HG03066 (cell line): ENCODE measurements at regions not wholly inside any gene's neighbourhood (a gene's known extent, or its start where the extent isn't known, plus 50 kb on each side); places are given as distances from the start of the nearest gene placed in this dataset.
"Not testable (repeated sequence)": the region's sequence is repeated elsewhere in the genome, so short reads cannot be mapped to it uniquely, and the experiment has no call there.

Experiments
- ATAC-seq: cut with Tn5 transposase; IDR thresholded peaks from one replicate; pipeline ENCODE4 v1.9.1; 2021; ENCODE audit warnings: low read depth; ENCODE audit not compliant: unreplicated experiment

- ATAC-seq, result no peak
Observed at GRCh38 chr6:76587271-76587670, 514.8 kb upstream of the IMPG1 start.

GRCh38 chr6:76584121-76584520 lies 511.7 kb upstream of the IMPG1 start:
- ATAC-seq, result no peak

DNA sequence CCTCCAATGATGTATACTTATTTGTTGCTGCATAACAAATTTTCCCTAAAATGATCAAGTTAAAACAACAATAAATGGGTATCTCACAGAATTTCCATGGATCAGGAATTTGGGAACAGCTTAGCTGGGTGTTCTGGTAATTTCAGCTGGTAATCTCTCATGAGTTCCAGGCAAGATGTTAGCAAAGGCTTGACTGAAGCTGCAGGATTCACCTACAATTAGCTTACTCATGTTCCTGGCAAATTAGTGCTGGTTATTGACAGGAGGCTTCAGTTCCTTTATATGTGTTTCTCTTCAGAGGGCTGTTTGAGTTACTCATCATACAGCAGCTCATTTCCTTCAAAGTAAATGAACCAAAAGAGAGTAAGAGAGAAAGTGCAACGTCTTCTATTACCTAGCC lies 506.3 kb upstream of the IMPG1 start:
- ATAC-seq, result no peak

GRCh38 chr6:76574746-76575145 lies 502.3 kb upstream of the IMPG1 start:
- ATAC-seq, result no peak

- no peak for ATAC-seq
Observed at GRCh38 chr6:76565932-76566331, 493.5 kb upstream of the IMPG1 start.

DNA sequence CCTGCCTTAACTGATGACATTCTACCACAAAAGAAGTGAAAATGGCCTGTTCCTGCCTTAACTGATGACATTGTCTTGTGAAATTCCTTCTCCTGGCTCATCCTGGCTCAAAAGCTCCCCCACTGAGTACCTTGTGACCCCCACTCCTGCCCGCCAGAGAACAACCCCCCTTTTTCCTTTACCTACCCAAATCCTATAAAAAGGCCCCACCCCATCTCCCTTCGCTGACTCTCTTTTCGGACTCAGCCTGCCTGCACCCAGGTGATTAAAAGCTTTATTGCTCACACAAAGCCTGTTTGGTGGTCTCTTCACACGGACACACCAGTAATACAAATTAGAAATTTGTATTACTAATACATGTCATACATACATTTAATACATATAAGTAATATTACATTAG lies 489.9 kb upstream of the IMPG1 start:
- not testable (repeated sequence) for ATAC-seq

- not testable (repeated sequence) for ATAC-seq
Observed at GRCh38 chr6:76560851-76561755, 488.6 kb upstream of the IMPG1 start.

GRCh38 chr6:76553256-76553655 lies 480.8 kb upstream of the IMPG1 start:
- no peak for ATAC-seq

GRCh38 chr6:76552268-76552667 lies 479.8 kb upstream of the IMPG1 start:
- ATAC-seq, result no peak

GRCh38 chr6:76533661-76534060 lies 461.2 kb upstream of the IMPG1 start:
- ATAC-seq, result no peak

- no peak for ATAC-seq
Observed at GRCh38 chr6:76532647-76533046, 460.2 kb upstream of the IMPG1 start.

- no peak for ATAC-seq
Observed at GRCh38 chr6:76518443-76518842, 446.0 kb upstream of the IMPG1 start.

DNA sequence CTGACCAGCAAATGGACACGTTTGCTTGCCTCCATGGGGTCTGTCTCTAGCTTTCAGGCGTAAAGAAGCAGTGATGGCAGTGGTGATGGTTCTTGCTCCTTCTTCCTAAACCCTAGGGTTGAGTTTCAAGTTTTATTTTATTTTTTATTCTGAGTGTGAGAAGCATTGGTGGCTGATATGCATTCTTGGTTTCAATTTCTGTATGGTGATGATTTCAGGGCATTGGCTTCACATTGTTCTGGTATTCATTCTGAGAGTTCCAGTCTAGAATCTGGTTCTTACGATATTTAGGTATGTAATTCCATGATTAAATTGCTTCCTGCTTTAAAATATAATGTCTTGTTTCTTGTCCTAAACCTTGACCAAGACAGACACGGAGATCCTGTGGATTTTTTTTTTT lies 444.5 kb upstream of the IMPG1 start:
- no peak for ATAC-seq

DNA sequence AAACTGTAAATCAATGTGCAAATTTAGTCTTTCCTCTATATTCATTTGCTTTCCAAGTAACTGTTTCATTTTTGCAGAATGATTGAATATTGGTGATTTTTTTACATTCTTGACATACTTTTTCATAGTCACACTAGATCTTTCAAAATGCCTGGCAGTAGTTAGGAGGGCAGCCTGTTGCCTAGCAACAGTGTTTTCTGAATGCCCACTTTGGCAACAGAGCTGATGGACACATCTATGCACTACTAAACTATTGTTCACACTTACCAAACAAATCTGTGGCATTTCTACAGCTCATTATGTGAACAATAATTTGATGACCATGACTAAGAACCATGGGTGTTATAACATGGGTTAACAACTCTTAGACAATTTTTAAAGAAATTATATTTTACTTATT lies 438.0 kb upstream of the IMPG1 start:
- ATAC-seq, result no peak

GRCh38 chr6:76509397-76509796 lies 436.9 kb upstream of the IMPG1 start:
- ATAC-seq, result no peak

DNA sequence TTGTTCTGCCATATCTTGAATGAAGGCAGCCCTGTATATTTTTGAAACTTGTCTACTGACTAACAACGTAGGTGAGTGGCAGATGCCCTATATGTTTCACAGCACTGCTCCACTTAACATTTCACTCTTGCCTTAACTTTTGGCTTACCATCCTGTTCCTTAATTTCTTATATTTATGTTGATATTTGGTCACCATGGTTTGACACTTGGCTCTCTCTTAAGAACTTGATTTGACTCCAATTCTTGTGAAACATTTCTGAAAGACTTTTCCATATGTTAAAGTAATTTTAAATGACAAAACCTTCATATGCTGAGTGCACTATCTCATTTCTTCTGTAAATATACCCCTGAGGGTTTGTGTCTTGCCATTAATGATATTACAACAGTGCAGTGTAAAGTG lies 434.3 kb upstream of the IMPG1 start:
- ATAC-seq, result no peak

DNA sequence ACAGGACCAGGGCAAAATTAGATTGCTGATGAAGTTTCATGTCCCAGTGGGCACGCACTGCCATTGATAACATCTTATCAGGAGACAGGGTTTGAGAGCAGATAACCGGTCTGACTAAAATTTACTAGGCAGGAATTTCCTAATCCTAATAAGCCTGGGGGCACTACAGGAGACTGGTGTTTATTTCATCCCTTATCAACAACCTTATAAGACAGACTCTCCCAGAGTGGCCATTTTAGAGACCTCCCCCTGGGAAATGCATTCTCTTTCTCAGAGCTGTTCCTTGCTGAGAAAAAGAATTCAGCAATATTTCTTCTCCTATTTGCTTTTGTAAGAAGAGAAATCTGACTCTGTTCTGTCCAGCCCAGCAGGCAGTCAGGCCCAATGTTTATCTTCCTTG lies 423.4 kb upstream of the IMPG1 start:
- no peak for ATAC-seq

DNA sequence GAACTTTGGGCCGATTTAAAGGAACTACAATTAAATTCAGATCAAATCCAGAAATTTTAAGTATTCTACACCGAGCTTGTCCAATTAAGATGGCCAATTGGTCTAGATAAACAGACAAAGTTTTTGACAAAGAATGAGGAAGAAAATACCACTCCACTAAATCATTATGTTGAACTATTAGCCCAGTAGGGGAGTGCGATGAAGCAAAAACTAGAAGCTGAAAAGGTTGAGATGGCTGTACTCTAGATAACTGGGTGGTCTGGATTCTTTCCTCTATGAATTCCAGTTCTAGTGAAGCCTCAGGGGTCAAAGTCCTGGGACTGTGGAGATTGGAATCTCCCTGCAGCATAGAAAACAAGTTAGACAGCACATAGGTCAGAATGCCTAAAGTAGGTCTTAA lies 418.9 kb upstream of the IMPG1 start:
- not testable (repeated sequence) for ATAC-seq

GRCh38 chr6:76490456-76490855 lies 418.0 kb upstream of the IMPG1 start:
- ATAC-seq, result no peak

DNA sequence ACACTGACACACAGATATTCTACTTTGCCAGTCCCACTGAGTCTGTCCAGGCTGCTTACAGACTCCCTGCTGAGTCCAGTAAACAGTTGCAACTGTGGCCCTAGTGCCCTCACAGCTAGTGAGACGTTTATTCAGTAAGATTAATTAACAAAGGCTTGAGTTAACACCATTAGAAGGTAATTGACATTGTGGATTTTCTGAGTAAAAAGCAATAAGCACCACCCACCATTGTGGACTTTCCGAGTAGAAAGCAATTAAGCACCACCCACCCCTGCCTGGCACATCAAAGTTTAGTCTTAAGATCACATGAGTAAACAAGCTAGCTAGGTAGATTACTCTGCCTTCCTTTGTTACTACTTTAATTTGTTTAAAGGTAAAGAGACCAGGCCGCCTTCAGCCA lies 408.6 kb upstream of the IMPG1 start:
- ATAC-seq, result no peak

DNA sequence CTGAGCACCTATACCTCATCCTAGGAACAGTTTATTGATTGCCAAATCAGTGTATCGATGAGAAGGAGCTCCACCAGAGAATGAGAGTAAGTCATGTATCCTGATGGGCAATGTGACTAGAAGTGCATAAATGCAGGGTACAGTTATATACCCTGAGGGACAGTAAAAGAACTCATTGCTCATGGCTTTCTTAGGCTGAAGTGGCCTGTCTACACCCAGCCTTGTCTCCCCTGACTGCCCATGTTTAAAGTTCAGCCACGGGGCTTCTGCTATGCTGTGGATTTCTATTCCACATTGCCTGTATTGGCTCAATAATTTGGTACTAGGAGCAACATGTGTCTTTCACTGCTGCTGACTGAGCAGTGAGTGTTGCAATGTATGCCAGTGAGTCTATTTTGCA lies 400.4 kb upstream of the IMPG1 start:
- no peak for ATAC-seq

DNA sequence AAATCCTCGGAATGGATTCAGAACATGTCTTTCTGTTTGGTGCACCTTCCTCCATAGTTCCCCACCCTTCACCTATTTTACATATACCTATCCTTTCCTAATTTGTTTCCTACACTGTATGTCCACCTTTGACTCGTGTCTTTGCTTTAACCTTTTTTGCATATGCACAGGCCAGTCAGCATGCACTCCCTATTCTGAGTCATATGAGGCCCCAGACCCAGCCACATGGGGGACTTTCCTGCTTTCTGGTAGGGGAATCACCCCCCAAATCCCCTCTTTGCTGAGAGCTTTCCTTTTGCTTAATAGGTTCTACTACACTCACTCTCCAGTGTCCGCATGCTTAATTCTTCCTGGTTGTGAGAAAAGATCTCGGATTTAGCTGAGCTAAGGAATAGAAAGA lies 393.8 kb upstream of the IMPG1 start:
- no peak for ATAC-seq

GRCh38 chr6:76465410-76465809 lies 392.9 kb upstream of the IMPG1 start:
- ATAC-seq, result no peak
